ENCODE measurements at regions not wholly inside any gene's neighbourhood (a gene's known extent, or its start where the extent isn't known, plus 50 kb on each side); places are given as distances from the start of the nearest gene placed in this dataset.

DNA sequence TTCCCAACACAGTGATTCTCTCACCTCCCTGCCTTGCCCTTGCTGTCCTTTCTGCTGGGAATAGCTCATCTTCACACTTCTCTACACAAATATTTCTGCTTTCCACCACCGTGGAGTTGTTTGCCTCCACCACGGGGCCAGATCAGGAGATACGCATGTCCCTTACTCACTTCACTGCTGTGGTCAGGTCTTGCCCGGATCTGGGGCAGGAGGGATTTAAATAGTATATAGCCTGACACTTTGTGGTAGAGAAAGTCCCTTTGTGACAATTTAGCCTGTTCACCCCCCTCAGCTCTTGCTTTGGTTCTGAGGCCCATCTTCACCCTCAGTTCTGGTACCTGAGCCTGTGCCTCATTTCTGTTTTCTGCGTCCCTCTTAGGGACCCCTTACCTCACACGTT lies 92.6 kb upstream of the PREP start:
- ATAC-seq (replicated peaks in 1 of 4), result no peak
- H3K27ac ChIP-seq (ENCODE audit: low read length), result no peak overlapping the region
- ChIA-PET POLR2A (no interaction called here), CTCF (no interaction called here)
- Mint-ChIP-seq H3K27me3 (no peaks in the 10 kb centered on the region), H3K9me3 (no peaks in the 10 kb centered on the region), H3K4me3 (no peak overlapping the region), H3K27ac (no peak overlapping the region), H3K4me1 (no peaks in the 10 kb centered on the region), H3K36me3 (no peaks in the 10 kb centered on the region)
- DNase-seq, result no peak
- no peaks in the 10 kb centered on the region for H3K36me3 ChIP-seq (ENCODE audit: control insufficient read depth in 2 of 2, extremely low read depth in 1 of 2, insufficient read depth in 1 of 2, low read length in 1 of 2)
- H3K4me3 ChIP-seq (ENCODE audit: control insufficient read depth in 1 of 2, extremely low read depth in 1 of 2, low read length in 1 of 2), result no peak overlapping the region
- no peaks in the 10 kb centered on the region for H3K9me3 ChIP-seq
- no peaks in the 10 kb centered on the region for H3K27me3 ChIP-seq (replicated peaks in 1 of 2; ENCODE audit: control insufficient read depth in 2 of 2, extremely low read depth in 1 of 2, insufficient read depth in 2 of 2, low read length in 1 of 2)
- 74% methylated on average over 2 of the region's 6 CpGs for WGBS (ENCODE audit: insufficient coverage)
- H3K4me1 ChIP-seq (ENCODE audit: control insufficient read depth in 1 of 2, extremely low read depth in 1 of 2, insufficient read depth in 2 of 2, low read length in 2 of 2), result no peaks in the 10 kb centered on the region

DNA sequence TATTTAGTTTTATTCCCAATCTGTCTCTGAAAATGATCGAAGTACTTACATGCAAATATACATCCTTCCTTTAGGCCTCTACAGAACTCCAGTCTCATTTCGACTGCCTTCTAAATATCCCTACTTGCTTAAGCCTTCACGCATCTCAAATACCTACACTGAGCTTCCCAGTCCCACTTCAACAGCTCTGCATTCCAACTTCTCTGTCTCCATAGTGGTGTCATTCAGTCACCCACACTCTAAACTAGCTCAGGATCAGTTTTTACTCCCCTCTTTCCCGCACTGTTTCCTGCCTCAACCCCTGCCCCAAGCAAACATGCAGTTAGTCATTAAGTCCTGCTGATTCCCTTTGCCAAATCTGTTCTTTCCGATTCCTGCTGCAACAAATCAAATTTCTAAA lies 91.8 kb upstream of the PREP start:
- H3K27me3 Mint-ChIP-seq, result no peaks in the 10 kb centered on the region
- WGBS (ENCODE audit: insufficient coverage), result 96% methylated on average over 4 of the region's 5 CpGs
- Histone ChIP-seq H3K4me1 (ENCODE audit: control insufficient read depth in 1 of 2, extremely low read depth in 1 of 2, insufficient read depth in 2 of 2, low read length in 2 of 2) (no peaks in the 10 kb centered on the region), H3K27me3 (replicated peaks in 1 of 2; ENCODE audit: control insufficient read depth in 2 of 2, extremely low read depth in 1 of 2, insufficient read depth in 2 of 2, low read length in 1 of 2) (no peaks in the 10 kb centered on the region), H3K9me3 (no peaks in the 10 kb centered on the region), H3K4me3 (ENCODE audit: control insufficient read depth in 1 of 2, extremely low read depth in 1 of 2, low read length in 1 of 2) (no peak overlapping the region), H3K27ac (ENCODE audit: low read length) (no peak overlapping the region), H3K36me3 (ENCODE audit: control insufficient read depth in 2 of 2, extremely low read depth in 1 of 2, insufficient read depth in 1 of 2, low read length in 1 of 2) (no peaks in the 10 kb centered on the region)
- H3K36me3 Mint-ChIP-seq, result no peaks in the 10 kb centered on the region
- H3K4me1 Mint-ChIP-seq, result peaks cover 0 to 1% (median 0%) of the 10 kb centered on the region in 3 donors
- POLR2A ChIA-PET, result no interaction called here
- H3K9me3 Mint-ChIP-seq, result no peaks in the 10 kb centered on the region
- DNase-seq, result no peak
- H3K4me3 Mint-ChIP-seq, result no peak overlapping the region
- CTCF ChIA-PET, result no interaction called here
- ATAC-seq (replicated peaks in 1 of 4), result no peak
- no peak overlapping the region for H3K27ac Mint-ChIP-seq

DNA sequence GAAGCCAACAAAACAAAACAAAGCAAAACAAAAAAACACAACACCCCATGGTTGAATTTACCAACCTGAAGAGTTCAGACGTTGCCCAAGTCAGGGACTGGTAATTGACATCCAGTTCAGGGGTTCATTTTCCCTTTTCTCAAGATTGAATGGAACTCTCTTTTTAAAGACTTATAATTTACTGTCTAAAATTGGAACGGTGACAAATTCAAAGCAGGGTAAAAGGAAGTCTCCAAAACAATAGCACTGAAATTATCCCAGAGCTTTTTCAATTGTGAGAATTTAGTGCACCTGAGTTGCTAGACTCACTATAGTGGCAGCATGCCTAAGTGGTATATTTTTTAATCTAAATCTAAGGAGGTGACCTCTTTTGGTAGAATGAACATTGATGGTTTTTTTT lies 90.9 kb upstream of the PREP start:
- POLR2A ChIA-PET, result no interaction called here
- Histone ChIP-seq H3K4me3 (ENCODE audit: control insufficient read depth in 1 of 2, extremely low read depth in 1 of 2, low read length in 1 of 2) (no peak overlapping the region), H3K4me1 (ENCODE audit: control insufficient read depth in 1 of 2, extremely low read depth in 1 of 2, insufficient read depth in 2 of 2, low read length in 2 of 2) (no peaks in the 10 kb centered on the region), H3K27me3 (replicated peaks in 1 of 2; ENCODE audit: control insufficient read depth in 2 of 2, extremely low read depth in 1 of 2, insufficient read depth in 2 of 2, low read length in 1 of 2) (no peaks in the 10 kb centered on the region), H3K27ac (ENCODE audit: low read length) (no peak overlapping the region), H3K9me3 (no peaks in the 10 kb centered on the region), H3K36me3 (ENCODE audit: control insufficient read depth in 2 of 2, extremely low read depth in 1 of 2, insufficient read depth in 1 of 2, low read length in 1 of 2) (no peaks in the 10 kb centered on the region)
- ATAC-seq (replicated peaks in 1 of 4), result no peak
- WGBS (ENCODE audit: insufficient coverage), result 67% methylated on average over 1 of the region's 2 CpGs
- no peaks in the 10 kb centered on the region for H3K36me3 Mint-ChIP-seq
- H3K9me3 Mint-ChIP-seq, result no peaks in the 10 kb centered on the region
- H3K4me1 Mint-ChIP-seq, result peaks cover 2 to 10% (median 2%) of the 10 kb centered on the region in 3 donors
- no peak for DNase-seq
- H3K27me3 Mint-ChIP-seq, result no peaks in the 10 kb centered on the region
- no peak overlapping the region for H3K27ac Mint-ChIP-seq
- CTCF ChIA-PET, result no interaction called here
- no peak overlapping the region for H3K4me3 Mint-ChIP-seq

DNA sequence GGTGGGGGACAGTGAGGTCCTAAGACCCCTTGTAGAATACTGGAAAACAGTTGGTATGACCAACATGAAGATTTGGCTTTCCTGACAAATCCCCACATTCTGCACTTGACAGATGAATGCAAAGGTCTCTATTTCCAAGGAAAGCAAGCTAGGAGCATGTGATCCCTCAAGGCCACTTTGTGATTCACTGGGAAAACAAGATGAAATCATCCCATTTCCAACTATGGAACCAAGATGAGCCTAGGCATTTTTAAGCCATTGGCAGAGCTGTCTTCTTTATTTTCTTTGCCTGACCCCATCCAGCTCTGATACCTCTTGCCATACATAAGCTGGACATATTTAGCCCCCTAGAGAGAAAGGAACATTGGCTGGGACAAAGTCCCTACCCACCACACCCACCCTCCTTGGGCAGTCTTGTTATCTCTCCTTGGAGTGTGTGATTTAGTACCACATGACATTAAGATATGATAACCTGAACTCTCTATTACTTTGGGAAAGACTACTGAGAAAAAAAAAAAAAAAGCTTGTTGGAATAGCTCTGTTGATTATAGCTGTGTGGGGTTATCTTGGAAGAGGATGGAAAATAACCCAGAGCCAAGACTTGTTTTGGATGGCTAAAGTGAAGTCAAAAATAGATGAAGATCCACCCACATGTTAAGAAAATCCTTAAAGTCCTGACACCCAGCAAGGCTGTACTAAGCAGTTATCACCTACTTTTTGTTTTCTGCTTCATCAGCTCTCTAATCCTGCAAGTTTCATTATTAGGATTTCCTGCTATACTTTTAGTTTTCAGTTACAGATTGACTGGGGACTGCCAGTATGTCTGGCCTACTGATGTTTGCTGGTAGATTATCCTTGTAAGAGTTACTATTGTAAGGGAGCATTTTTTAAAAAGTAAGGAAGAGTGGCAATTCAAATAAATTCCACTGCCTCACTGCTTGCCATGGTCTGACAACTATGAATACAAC lies 90.1 kb upstream of the PREP start:
- Mint-ChIP-seq H3K4me3 (no peak overlapping the region), H3K27ac (no peak overlapping the region), H3K27me3 (no peaks in the 10 kb centered on the region), H3K36me3 (no peaks in the 10 kb centered on the region), H3K4me1 (peaks cover 2 to 10% (median 2%) of the 10 kb centered on the region in 3 donors), H3K9me3 (no peaks in the 10 kb centered on the region)
- no peaks in the 10 kb centered on the region for H3K4me1 ChIP-seq (ENCODE audit: control insufficient read depth in 1 of 2, extremely low read depth in 1 of 2, insufficient read depth in 2 of 2, low read length in 2 of 2)
- ChIA-PET CTCF (interaction anchor here (0.5 to 0.8 kb wide), 6 partner anchors 86 to 766 kb away, joined by 3 to 7 read pairs (median 4); no protein-coding TSS in a partner anchor), POLR2A (interaction anchor here (0.5 to 0.6 kb wide), 2 partner anchors 39 to 1429 kb away, joined by 3 to 4 read pairs; no protein-coding TSS in a partner anchor)
- ATAC-seq (replicated peaks in 1 of 4), result no peak
- no peaks in the 10 kb centered on the region for H3K9me3 ChIP-seq
- no peak overlapping the region for H3K27ac ChIP-seq (ENCODE audit: low read length)
- H3K4me3 ChIP-seq (ENCODE audit: control insufficient read depth in 1 of 2, extremely low read depth in 1 of 2, low read length in 1 of 2), result no peak overlapping the region
- DNase-seq, result no peak
- no peaks in the 10 kb centered on the region for H3K36me3 ChIP-seq (ENCODE audit: control insufficient read depth in 2 of 2, extremely low read depth in 1 of 2, insufficient read depth in 1 of 2, low read length in 1 of 2)
- no peaks in the 10 kb centered on the region for H3K27me3 ChIP-seq (replicated peaks in 1 of 2; ENCODE audit: control insufficient read depth in 2 of 2, extremely low read depth in 1 of 2, insufficient read depth in 2 of 2, low read length in 1 of 2)

DNA sequence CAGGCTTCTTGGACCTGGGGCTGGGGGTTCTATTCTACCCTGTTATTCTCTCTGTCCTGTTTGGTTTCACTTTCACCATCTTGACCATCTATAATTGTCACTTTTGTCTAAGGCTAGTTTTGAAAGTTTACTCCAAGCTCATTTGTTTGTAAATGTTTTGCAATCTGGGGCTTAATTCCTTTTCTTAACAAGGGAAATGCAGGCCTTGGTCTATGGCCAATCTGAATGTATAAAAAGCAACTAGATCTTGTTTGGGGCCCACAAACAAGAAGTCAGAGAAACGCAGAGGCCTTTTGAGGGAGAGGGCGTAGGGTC lies 86.3 kb upstream of the PREP start:
- DNase-seq (no peak), ATAC-seq (replicated peaks in 1 of 4) (no peak)
- WGBS (ENCODE audit: insufficient coverage), result 100% methylated on average over 1 of the region's 2 CpGs
- Mint-ChIP-seq H3K4me3 (no peak overlapping the region), H3K9me3 (no peaks in the 10 kb centered on the region), H3K4me1 (peaks cover 7 to 16% (median 12%) of the 10 kb centered on the region in 3 donors), H3K27me3 (peaks cover 1 to 6% of the 10 kb centered on the region in 2 donors), H3K27ac (no peak overlapping the region), H3K36me3 (no peaks in the 10 kb centered on the region)
- Histone ChIP-seq H3K27ac (ENCODE audit: low read length) (no peak overlapping the region), H3K4me1 (ENCODE audit: control insufficient read depth in 1 of 2, extremely low read depth in 1 of 2, insufficient read depth in 2 of 2, low read length in 2 of 2) (no peaks in the 10 kb centered on the region), H3K9me3 (no peaks in the 10 kb centered on the region), H3K4me3 (ENCODE audit: control insufficient read depth in 1 of 2, extremely low read depth in 1 of 2, low read length in 1 of 2) (no peak overlapping the region), H3K27me3 (replicated peaks in 1 of 2; ENCODE audit: control insufficient read depth in 2 of 2, extremely low read depth in 1 of 2, insufficient read depth in 2 of 2, low read length in 1 of 2) (no peaks in the 10 kb centered on the region), H3K36me3 (ENCODE audit: control insufficient read depth in 2 of 2, extremely low read depth in 1 of 2, insufficient read depth in 1 of 2, low read length in 1 of 2) (no peaks in the 10 kb centered on the region)
- POLR2A ChIA-PET, result no interaction called here
- CTCF ChIA-PET, result interaction anchor here in 1 of 2 donors (0.6 kb wide), 1 partner anchor 52 kb away, joined by 4 read pairs; no protein-coding TSS in a partner anchor

DNA sequence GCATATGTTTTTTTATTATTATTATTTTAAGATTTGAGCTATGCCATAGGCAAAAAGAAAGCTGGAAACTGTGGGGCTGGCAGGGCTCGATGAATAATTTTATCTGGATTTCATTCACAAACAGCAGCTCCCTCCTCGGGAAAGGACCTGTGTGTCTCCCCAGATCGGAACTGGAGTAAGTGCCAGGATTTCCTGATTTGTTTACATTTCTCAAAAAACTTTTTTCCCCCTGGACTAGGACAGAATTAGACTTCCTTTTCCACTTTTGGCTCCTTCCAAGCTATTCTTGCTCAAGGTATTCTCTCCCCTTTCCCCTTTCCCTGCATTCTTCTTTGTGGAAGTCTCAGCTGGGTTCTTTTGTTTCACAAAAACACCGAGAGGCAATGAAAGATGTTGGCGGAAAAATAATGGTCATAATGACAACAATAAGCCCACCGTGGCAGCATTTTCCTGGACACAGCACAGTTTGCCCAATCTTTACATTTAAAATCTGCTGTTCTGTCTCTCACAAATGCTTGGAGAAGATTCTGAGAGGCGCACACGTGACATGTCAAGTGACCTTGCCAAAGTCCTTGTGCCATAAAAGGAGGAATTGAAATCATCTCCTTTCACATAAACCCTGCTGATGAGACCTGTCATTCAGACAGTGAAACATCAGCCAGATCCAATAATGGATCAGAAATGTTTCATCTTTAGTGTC lies 85.8 kb upstream of the PREP start:
- peaks cover 1 to 6% of the 10 kb centered on the region in 2 donors for H3K27me3 Mint-ChIP-seq
- no peaks in the 10 kb centered on the region for H3K36me3 Mint-ChIP-seq
- Histone ChIP-seq H3K4me3 (ENCODE audit: control insufficient read depth in 1 of 2, extremely low read depth in 1 of 2, low read length in 1 of 2) (no peak overlapping the region), H3K27me3 (replicated peaks in 1 of 2; ENCODE audit: control insufficient read depth in 2 of 2, extremely low read depth in 1 of 2, insufficient read depth in 2 of 2, low read length in 1 of 2) (no peaks in the 10 kb centered on the region), H3K9me3 (no peaks in the 10 kb centered on the region), H3K27ac (ENCODE audit: low read length) (no peak overlapping the region), H3K36me3 (ENCODE audit: control insufficient read depth in 2 of 2, extremely low read depth in 1 of 2, insufficient read depth in 1 of 2, low read length in 1 of 2) (no peaks in the 10 kb centered on the region), H3K4me1 (ENCODE audit: control insufficient read depth in 1 of 2, extremely low read depth in 1 of 2, insufficient read depth in 2 of 2, low read length in 2 of 2) (no peaks in the 10 kb centered on the region)
- 95% methylated on average over 7 of the region's 8 CpGs for WGBS (ENCODE audit: insufficient coverage)
- H3K27ac Mint-ChIP-seq, result no peak overlapping the region
- DNase-seq, result no peak
- ChIA-PET CTCF (interaction anchor here in 1 of 2 donors (0.7 kb wide), 1 partner anchor 65 kb away, joined by 4 read pairs; no protein-coding TSS in a partner anchor), POLR2A (no interaction called here)
- ATAC-seq (replicated peaks in 1 of 4), result no peak
- peaks cover 9 to 16% (median 16%) of the 10 kb centered on the region in 3 donors for H3K4me1 Mint-ChIP-seq
- H3K4me3 Mint-ChIP-seq, result no peak overlapping the region
- no peaks in the 10 kb centered on the region for H3K9me3 Mint-ChIP-seq
